T47D (cell line): ENCODE measurements at regions not wholly inside any gene's neighbourhood (a gene's known extent, or its start where the extent isn't known, plus 50 kb on each side); places are given as distances from the start of the nearest gene placed in this dataset.
A peak's percentile ranks its signal among the peaks of the same experiment; 100 is the strongest.
"Not testable (repeated sequence)": the region's sequence is repeated elsewhere in the genome, so short reads cannot be mapped to it uniquely, and the experiment has no call there.

Experiments
- DNase-seq, 2 experiments: peaks; one replicate each; pipeline versions ENCODE4 v3.0.0 to v3.0.0-alpha.2; 2011 to 2012; ENCODE audit warnings: low read depth in 1 of 2, low spot score in 1 of 2
- in situ Hi-C: cut with HindIII; loops from 2 replicates; pipeline ENCODE4 v1.10.0; 2016; ENCODE audit warnings: low sequenced_read_pairs, low pct_unique_long_range_greater_than_20kb

DNA sequence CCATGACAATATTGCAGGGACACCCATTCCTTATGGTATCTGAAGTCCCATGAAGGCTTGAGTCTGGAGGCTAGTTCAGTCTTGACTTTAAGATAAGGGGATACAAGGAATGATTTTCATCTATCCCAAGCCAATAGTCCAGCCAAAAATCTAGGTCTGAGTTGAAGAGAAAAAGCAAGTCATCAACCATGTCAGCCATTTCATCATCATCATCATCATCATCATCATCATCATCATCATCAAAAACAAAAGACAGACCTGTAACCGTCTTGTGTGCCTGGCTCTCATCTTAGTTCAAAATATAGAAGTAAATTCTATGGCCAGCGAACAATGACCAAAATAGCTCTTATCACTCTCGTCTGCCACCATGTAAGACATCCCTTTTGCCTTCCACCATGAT, 59.5 kb upstream of the FAM90A26 start:
- DNase-seq, in situ Hi-C loops: not testable (repeated sequence)

- in situ Hi-C loops, result not testable (repeated sequence)
These were observed 67.1 kb upstream of the FAM90A26 start for GRCh38 chr4:9103148-9103524.

DNA sequence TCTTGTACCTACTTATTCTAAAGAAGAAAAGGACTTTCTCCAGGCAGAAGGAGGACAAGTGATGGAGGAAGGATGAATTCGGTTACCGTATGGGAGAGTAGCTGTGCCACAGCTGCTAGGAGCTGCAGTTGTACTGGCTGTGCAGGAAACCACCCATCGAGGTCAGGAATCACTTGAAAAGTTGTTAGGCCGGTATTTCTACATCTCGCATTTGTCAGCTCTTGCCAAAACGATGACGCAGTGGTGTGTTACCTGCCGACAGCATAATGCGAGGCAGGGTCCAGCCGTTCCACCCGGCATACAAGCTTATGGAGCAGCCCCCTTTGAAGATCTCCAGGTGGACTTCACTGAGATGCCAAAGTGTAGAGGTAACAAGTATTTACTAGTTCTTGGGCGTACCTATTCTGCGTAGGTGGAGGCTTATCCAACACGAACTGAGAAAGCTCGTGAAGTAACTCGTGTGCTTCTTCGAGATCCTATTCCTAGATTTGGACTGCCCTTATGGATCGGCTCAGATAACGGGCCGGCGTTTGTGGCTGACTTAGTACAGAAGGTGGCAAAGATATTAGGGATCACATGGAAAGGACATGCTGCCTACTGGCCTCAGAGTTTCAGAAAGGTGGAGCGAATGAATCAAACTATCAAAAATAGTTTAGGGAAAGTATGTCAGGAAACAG, 67.6 kb upstream of the FAM90A26 start:
- in situ Hi-C loops, result not testable (repeated sequence)

More at GRCh38 chr4:9103148-9103524, 67.1 kb upstream of the FAM90A26 start:
- DNase-seq, result not testable (repeated sequence)

GRCh38 chr4:9096330-9096729, 73.9 kb upstream of the FAM90A26 start:
- DNase-seq, in situ Hi-C loops: not testable (repeated sequence)

More for the DNA sequence above, 67.6 kb upstream of the FAM90A26 start:
- peak in 1 of 2 experiments; percentile 80 for DNase-seq

- DNase-seq, in situ Hi-C loops: not testable (repeated sequence)
These were observed 91.4 kb upstream of the FAM90A26 start for GRCh38 chr4:9078796-9079195.

DNA sequence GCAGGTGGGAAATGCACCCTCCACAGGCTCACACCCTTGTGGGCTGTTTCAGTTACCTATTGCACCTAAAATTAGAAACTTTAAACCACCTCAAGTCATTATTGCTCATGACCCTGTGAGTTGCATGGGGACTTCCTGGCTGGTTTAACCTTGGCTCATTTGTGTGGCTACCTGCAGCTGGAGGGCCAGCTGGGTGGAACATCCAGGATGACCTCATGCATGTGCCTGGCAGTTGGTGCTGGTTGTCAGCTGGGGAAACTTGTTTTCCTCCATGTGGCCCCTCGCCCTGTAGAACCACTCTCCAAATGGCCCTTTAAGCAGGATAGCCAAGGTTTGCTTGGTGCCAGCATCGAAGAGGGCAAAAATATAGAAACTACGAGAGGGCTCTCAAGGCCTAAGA, 93.2 kb upstream of the FAM90A26 start:
- in situ Hi-C loops, DNase-seq: not testable (repeated sequence)

GRCh38 chr4:9076486-9076885, 93.7 kb upstream of the FAM90A26 start:
- in situ Hi-C loops, DNase-seq: not testable (repeated sequence)

DNA sequence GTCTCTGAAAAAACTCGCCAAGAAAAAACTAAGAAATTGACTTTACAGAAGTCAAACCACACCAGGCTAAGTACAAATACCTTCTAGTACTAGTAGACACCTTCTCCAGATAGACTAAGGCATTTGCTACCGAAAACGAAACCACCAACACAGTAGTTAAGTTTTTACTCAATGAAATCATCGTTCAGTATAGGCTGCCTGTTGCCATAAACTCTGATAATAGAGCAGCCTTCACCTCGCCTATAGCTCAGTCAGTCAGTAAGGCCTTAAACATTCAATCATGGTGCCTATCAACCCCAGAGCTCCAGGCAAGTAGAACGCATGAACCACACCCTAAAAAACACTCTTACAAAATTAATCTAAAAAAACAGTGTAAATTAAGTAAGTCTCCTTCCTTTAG, 96.8 kb upstream of the FAM90A26 start:
- DNase-seq, in situ Hi-C loops: not testable (repeated sequence)

DNA sequence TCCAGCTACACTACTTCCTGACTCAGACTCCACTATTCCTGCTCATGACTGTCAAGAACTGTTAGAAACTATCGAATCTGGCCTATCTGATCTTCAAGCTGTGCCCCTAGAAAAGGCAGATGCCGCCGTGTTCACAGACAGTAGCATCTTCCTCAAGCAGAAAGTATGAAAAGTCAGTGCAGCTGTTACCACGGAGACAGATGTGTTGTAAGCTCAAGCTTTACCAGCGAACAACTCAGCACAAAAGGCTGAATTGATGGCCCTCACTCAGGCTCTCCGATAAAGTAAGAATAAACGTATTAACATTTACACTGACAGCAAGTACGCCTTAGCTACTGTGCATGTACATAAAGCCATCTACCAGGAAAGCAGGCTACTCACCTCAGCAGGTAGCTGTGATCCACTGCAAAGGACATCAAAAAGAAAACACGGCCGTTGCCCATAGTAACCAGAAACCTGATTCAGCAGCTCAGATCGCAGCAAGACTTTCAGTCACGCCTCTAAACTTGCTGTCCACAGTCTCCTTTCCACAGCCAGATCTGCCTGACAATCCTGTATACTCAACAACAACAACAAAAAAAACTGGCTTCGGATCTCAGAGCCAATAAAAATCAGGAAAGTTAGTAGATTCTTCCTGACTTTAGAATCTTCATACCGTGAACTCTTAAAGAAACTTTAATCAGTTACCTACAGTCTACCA, 97.5 kb upstream of the FAM90A26 start:
- peak in 1 of 2 experiments; percentile 3 for DNase-seq
- in situ Hi-C loops, result not testable (repeated sequence)

GRCh38 chr4:9067923-9068322, 102.3 kb upstream of the FAM90A26 start:
- DNase-seq, in situ Hi-C loops: not testable (repeated sequence)

DNA sequence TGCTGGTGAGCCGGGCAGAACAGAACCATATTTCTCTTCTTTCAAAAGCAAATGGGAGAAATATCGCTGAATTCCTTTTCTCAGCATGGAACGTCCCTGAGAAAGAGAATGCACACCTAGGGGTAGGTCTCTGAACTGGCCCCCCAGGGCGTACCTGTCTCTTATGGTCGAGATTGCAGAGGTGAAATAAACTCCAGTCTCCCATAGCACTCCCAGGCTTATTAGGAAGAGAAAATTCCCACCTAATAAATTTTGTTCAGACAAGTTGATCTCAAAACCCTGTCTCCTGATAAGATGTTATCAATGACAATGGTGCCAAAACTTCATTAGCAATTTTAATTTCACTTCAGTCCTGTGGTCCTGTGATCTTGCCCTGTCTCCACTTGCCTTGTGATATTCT, 106.6 kb upstream of the FAM90A26 start:
- in situ Hi-C loops, DNase-seq: not testable (repeated sequence)

DNA sequence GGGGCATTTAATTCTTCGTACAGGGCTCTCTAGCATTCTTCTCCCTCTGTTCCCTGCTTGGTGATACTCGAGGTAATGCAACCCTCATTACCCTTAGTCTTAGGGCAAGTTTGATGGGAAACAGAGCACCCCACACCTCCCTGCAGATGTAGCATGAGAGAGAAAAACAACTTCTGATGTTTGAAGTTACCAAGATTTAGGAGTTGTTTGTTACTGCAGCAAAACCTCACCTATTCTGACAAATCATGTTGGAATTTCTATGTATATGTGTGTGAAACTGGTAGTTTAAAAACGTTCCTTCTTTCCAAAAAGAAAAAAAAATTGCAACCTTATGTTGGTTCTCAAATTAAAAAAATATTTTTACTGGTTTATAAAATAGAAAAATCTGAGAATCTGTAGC, 145.3 kb upstream of the FAM90A26 start:
- DNase-seq, in situ Hi-C loops: not testable (repeated sequence)

- DNase-seq, in situ Hi-C loops: not testable (repeated sequence)
These were observed 138.2 kb upstream of the HMX1 start for GRCh38 chr4:9009792-9010191.

DNA sequence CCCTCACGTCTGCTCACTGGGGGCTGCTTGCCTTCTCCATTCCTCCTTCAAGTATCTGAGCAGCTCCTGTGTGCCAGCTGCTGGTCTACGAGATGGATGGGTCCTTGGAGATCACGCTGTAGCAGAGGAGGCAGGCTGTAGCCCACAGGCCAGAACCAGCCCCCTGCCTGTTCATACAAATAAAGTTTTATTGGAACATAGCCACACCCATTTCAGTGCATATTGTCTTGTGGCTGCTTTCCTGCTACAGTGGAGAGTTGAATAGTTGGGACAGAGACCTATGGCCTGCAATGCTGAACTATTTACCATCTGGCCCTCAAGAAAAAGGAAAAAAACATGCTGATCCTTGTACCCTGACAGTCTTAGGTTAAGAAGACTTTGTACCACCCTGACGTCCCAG, 136.8 kb upstream of the HMX1 start:
- in situ Hi-C loops, DNase-seq: not testable (repeated sequence)

DNA sequence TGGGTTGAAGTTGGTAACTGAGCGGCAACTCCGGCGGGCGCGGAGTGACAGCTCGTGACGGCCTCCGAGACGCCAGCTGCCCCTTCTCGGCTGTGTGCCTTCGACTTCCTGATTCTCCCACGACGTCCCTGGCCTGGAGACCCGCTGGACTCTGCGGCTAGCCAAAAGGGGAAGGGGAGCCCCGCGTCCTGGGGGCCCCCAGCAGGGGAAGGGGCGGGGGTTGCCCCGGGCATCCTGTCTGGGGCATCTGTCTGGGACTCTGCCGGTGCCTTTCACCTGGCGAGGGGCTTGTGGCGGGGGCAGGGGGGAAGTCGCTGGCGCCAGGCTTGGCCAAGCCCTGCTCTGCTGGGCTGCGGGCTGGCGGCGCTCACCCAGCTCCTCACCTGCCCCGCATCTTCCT, 129.5 kb upstream of the HMX1 start:
- in situ Hi-C loops, DNase-seq: not testable (repeated sequence)

DNA sequence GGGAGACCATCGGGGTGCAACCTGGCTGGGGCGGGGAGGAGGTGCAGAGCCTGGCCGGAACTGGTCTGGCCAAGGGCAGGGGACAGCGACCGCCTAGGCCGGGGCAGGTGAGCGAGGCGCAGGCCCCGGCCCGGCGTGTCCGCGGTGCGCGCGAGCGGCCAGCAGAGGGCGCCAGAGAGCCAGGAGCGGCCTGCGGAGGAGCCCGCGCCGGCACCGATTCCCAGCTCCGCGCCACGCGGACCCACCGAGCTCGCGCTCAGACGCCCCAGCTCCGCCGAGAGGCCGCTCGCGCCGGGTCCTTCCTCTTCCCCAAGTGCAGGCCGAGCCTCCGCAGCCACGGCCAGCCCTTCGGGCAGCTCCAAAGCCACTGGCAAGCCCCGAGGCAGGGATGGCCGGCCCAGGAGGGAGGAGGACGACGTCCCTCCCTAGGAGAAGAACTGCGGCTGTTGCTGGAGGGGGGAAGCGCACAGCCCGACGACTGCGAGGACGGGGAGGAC, 128.9 kb upstream of the HMX1 start:
- peak; percentile 24 to 26 for DNase-seq
- in situ Hi-C loops, result not testable (repeated sequence)

DNA sequence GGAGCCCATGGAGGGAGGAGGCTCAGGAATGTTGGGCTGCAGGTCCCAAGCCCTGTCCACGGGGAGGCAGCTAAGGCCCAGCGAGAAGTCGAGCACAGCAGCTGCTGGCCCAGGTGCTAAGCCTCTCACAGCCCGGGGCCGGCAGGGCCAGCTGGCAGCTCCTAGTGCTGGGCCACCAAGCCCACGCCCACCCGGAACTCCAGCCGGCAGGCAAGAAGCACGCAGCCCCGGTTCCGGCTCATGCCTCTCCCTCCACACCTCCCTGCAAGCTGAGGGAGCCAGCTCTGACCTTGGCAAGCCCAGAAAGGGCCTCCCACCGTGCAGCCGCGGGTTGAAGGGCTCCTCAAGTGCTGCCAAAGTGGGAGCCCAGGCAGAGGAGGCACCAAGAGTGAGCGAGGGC, 121.3 kb upstream of the HMX1 start:
- DNase-seq, in situ Hi-C loops: not testable (repeated sequence)

- DNase-seq, in situ Hi-C loops: not testable (repeated sequence)
These were observed 119.8 kb upstream of the HMX1 start for GRCh38 chr4:8991449-8991848.

- in situ Hi-C loops, DNase-seq: not testable (repeated sequence)
These were observed 118.7 kb upstream of the HMX1 start for GRCh38 chr4:8990341-8990740.
